ENCODE measurements at regions not wholly inside any gene's neighbourhood (a gene's known extent, or its start where the extent isn't known, plus 50 kb on each side); places are given as distances from the start of the nearest gene placed in this dataset.

GRCh38 chr20:41690702-41691101 lies 72.5 kb upstream of the CHD6 start:
- Histone ChIP-seq H3K9ac (replicated peaks in 1 of 4; ENCODE audit: extremely low read depth in 1 of 4, low read depth in 3 of 4, low read length in 3 of 4) (no peak overlapping the region), H2BK12ac (ENCODE audit: low read depth, low read length) (no peak overlapping the region), H4K20me1 (replicated peaks in 1 of 2; ENCODE audit: control insufficient read depth in 1 of 2, insufficient read depth in 2 of 2, low read length in 2 of 2) (no peaks in the 10 kb centered on the region), H3K4me3 (ENCODE audit: extremely low read depth in 1 of 4, insufficient read depth in 2 of 4, low read depth in 3 of 4, low read length in 4 of 4) (no peak overlapping the region), H3K79me1 (ENCODE audit: low read depth, low read length) (no peaks in the 10 kb centered on the region), H3K14ac (ENCODE audit: insufficient read length) (no peak overlapping the region), H2BK15ac (ENCODE audit: low read length) (no peak overlapping the region), H3K9me3 (ENCODE audit: insufficient read depth in 2 of 2, low read depth in 1 of 2, low read length in 1 of 2) (no peaks in the 10 kb centered on the region), H3K23ac (ENCODE audit: insufficient read length) (no peak overlapping the region), H3K4ac (replicated peaks; ENCODE audit: insufficient read length, low read depth, low read length) (no peak overlapping the region), H3K4me1 (replicated peaks in 1 of 4; ENCODE audit: control insufficient read depth in 3 of 4, insufficient read depth in 4 of 4, low read length in 3 of 4) (peaks cover 0 to 6% (median 1%) of the 10 kb centered on the region in 4 experiments; a peak in 1 of 7 replicates), H4K5ac (ENCODE audit: insufficient read length, low read depth, low read length) (no peak overlapping the region), H3K56ac (replicated peaks; ENCODE audit: insufficient read length, low read depth, low read length) (no peak overlapping the region), H4K91ac (replicated peaks; ENCODE audit: insufficient read length, low read length) (no peak overlapping the region), H3K27ac (ENCODE audit: low read depth, low read length) (no peak overlapping the region), H4K8ac (ENCODE audit: extremely low read depth, insufficient read depth, low read length) (no peak overlapping the region), H2BK120ac (replicated peaks; ENCODE audit: low read depth, low read length) (no peak overlapping the region), H3K23me2 (ENCODE audit: low read depth, low read length) (peaks cover 3% of the 10 kb centered on the region; the same call in 1 of the 2 replicates), H3K27me3 (replicated peaks in 1 of 4; ENCODE audit: control insufficient read depth in 3 of 4, extremely low read depth in 1 of 4, insufficient read depth in 3 of 4, low read length in 3 of 4) (no peaks in the 10 kb centered on the region), H3K79me2 (ENCODE audit: control insufficient read depth in 1 of 2, insufficient read depth in 2 of 2, low read length in 2 of 2) (no peaks in the 10 kb centered on the region), H3K36me3 (ENCODE audit: control insufficient read depth in 2 of 4, insufficient read depth in 4 of 4, low read length in 3 of 4) (no peaks in the 10 kb centered on the region), H3K4me2 (ENCODE audit: insufficient read depth in 1 of 2, low read depth in 2 of 2, low read length in 2 of 2) (no peak overlapping the region), H2AK5ac (ENCODE audit: low read depth, low read length) (no peak overlapping the region), H2AFZ (ENCODE audit: low read length) (no peak overlapping the region), H2BK20ac (ENCODE audit: low read length) (no peak overlapping the region), H2BK5ac (ENCODE audit: low read depth, low read length) (no peak overlapping the region), H3K18ac (ENCODE audit: extremely low read depth, low read length) (no peak overlapping the region)
- 100% methylated on average over 1 of the region's 1 CpG; no CpG with 5 or more reads in 1 of the 2 experiments for WGBS, 2 experiments (ENCODE audit: extremely low coverage in 1 of 2, insufficient coverage in 1 of 2, insufficient read length in 1 of 2, insufficient replicate concordance in 2 of 2, low coverage in 1 of 2, low lambda C conversion rate in 2 of 2, missing lambda C conversion rate in 1 of 2)
- ChIA-PET CTCF (ENCODE audit: partially characterized antibody) (interaction anchor here (0.6 to 1.2 kb wide), 2 partner anchors 25 to 98 kb away, joined by 3 read pairs; no protein-coding TSS in a partner anchor), POLR2A (ENCODE audit: partially characterized antibody) (no interaction called here)
- FAIRE-seq, result no peak
- DNase-seq (ENCODE audit: low read depth in 1 of 2, low spot score in 2 of 2), result no peak
- no peak for TF ChIP-seq NANOG (IDR thresholded peaks at IDR 0.05; ENCODE audit: insufficient read depth, low read depth, low read length, poor library complexity, severe bottlenecking)
- no peak for TF ChIP-seq FOSL1 (IDR thresholded peaks at IDR 0.05; ENCODE audit: insufficient read depth, low read depth, low read length)
- TF ChIP-seq CBX8 (IDR thresholded peaks at IDR 0.05; ENCODE audit: borderline replicate concordance, low read depth, low read length), result no peak
- TF ChIP-seq RAD21 (IDR thresholded peaks at IDR 0.05 in 1 of 2, conservative IDR thresholded peaks at IDR 0.05 in 1 of 2; ENCODE audit: low read depth in 2 of 2, low read length in 2 of 2), result no peak
- no peak for TF ChIP-seq YY1 (IDR thresholded peaks at IDR 0.05; ENCODE audit: low read depth, low read length)
- TF ChIP-seq JUN (IDR thresholded peaks at IDR 0.05; ENCODE audit: low read depth, low read length), result no peak

All from H1 (cell line).